ENCODE measurements at regions not wholly inside any gene's neighbourhood (a gene's known extent, or its start where the extent isn't known, plus 50 kb on each side); places are given as distances from the start of the nearest gene placed in this dataset.

DNA sequence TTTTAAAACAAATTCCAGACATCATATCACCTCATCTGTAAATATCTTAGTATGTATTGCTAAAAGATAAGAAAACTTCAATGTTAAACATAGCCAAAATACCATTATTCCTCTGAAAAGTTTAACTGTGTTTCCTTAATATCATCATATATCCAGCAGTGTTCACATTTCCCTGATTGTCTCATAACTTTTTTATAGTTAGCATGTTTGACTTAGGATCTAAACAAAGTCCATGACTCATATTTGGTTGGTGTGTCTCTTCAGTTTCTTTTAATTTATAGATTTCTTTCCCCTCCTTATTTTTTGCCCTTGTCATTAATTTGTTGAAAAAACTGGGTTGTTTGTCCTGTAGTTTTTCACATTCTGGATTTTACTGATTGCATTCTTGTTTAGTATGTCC lies 163.0 kb downstream of the RPS12 start:
- DNase-seq, result no peak

DNA sequence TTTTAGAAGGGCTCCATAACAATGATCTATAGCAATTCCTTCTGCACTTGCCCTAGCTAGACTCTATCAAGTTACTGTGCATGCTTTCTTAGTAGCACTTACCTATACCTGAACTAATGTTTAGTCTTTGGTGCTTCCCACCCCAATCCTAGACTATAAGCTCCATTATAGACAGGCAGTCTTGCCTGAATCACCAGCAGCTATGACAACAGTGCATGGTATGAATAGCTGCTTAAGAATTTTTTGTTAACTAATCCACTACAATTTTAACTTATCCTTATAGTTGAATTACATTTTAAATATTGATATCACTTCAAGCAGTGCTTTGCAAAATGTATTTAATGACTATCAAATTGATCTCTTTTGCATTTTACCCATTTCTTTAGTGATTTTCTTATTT lies 164.3 kb downstream of the RPS12 start:
- DNase-seq, result no peak

DNA sequence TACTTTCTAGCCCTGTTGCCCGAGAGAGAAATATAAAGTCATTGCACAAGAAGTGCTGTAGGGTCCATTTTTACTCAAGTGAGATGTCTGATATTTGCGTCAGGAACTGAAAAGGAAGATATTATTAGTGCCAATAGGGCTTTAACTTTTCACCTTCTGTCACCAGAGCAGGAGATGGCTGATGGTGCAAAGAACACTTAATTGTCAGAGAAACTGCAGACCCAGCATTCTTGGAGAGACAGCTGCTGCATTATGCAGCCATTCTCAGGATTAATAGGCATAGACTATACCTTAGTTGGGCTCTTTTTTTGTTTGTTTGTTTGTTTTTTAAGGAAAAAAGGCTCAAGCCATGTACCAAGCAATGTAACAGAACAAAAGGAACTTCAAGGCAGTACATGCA lies 179.4 kb downstream of the RPS12 start:
- no peak for DNase-seq

DNA sequence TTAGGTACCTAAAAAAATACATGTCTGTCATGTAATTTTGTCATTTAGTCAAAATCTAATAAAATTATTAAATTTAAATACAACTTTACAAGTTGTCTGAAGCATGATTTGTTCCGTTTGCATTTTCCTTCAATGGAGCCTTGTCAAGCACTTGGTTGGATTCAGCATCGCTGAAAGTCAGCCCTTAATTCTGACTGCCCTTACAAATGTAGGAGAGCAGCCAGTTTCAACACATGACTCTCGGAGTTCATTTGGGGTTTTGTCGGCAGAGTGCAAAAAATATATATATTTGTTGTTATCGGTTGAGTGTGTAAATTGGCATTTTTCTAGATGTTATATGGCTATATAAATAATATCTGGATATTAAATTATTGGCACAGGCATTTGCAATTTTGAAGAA lies 180.6 kb downstream of the RPS12 start:
- no peak for DNase-seq

DNA sequence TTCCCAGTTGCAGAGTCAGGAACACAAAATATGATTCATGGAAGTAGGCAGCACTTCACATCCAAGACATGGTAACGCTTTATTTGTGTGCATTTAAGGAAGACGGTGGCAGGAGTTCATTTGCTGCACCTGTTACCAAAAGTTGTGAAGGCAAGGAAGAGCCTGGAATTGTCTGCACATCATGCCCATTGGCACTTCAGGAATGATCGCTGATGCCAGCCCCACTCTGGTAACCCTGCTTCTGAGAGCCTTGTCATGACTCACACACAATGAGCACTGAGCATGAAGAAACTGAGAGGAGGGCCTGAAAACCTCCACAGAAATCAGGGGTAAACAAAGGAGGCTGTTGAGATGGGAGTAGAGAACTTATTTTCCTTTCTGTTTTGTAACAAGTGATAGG lies 181.1 kb downstream of the RPS12 start:
- no peak for DNase-seq

- DNase-seq, result no peak
These were observed 184.0 kb downstream of the RPS12 start for GRCh38 chr6:132998418-132998817.

DNA sequence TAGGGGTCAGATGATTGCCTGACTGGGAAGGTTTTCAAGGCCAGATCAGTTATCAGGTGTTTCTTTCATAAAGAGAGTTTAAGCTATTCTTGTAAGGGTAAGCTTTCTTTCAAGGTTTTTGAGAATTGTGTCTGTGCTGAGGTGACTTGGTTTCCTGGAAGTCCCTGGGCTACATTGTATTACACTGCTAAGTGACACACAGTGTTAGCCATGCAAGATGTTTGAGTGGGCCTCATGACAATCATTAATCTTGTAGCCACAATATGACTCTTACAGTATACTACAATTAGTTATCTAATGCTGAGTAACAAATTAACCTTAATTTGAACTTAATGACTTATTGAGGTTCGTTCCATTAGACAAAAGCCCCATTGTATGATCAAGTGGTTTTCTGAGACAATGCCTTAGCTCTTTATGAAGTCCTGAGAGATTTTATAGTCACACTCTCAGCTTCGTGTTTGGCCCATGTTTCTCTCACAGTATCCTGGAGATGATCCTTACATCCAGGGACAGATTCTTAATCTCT lies 186.7 kb downstream of the RPS12 start:
- no peak for DNase-seq

- no peak for DNase-seq
These were observed 190.0 kb downstream of the RPS12 start for GRCh38 chr6:133004304-133004884.

DNA sequence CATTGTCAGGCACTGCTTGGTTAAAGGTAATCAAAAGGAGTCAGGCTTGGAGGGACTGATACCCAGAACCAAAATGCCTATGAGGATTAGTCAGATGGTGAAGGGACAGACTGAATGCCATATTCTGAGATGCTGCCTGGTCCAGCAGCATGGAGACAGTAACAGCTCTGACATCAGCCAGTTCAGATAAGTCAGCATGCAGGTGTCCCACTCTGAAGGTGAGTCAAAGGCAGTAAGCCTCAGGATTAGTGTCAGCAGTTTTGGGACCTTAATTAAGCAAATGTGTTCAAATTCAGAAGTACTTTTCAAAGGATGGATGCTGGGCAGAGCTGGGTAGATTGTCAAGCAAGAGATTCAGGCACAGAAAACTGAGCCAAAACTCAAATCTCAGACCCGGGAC lies 198.4 kb downstream of the RPS12 start:
- no peak for DNase-seq

DNA sequence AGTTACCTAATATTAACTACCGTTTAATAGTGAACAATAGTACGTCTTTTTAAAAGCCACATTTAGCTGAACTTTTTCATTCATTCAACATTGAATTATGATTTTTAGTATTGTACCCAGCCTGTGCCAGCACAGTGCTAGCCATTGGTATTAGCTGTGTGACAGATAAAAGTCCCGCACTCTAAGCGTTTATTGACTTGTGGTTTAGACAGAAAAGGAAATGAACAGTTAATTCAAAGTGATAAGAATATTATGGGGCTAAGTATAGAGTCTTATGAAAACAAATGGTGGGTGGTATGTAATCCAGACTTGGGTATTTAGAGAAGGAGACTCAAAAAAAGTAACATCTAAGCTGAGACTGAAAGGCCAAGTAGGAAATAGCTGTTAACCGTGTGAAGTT lies 202.3 kb downstream of the RPS12 start:
- DNase-seq, result no peak

GRCh38 chr6:133017581-133017980 lies 203.2 kb downstream of the RPS12 start:
- DNase-seq, result no peak

- DNase-seq, result no peak
These were observed 212.3 kb downstream of the RPS12 start for GRCh38 chr6:133026705-133027104.

- DNase-seq, result no peak
These were observed 207.9 kb upstream of the EYA4 start for GRCh38 chr6:133033263-133033662.

DNA sequence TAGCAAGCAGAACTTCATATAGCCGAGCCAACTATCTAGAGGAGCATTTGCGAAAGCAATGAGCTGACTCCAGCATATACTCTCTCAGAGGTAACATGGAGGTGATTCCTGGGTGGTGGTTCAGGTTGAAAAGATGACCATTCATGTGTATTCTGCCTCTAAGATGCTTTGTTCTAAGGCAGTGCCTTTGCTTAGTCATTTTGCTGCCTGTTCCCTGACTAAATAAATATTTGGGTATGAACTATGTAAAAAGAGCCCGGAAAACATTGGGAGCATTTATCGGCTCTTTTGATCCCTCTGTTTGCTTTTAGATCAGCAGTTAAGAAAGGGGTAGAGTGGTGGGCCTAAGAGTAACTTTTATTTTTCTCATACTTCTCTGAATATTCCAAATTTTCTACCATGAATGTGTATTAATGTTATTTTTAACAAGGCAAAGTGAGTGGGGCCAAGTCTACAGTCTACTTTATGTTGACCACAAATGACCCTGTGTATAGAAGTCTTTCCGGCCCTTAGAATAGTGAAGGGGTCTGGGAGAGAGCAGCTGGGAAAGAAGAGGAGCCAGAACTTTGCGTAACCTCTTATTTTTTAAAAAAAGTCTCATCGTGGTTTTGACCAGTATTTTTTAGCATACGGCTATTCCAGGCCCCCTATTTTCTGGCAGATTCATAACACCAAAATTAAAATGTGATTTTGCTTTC lies 206.5 kb upstream of the EYA4 start:
- no peak for DNase-seq

- no peak for DNase-seq
These were observed 200.9 kb upstream of the EYA4 start for GRCh38 chr6:133040094-133040802.

DNA sequence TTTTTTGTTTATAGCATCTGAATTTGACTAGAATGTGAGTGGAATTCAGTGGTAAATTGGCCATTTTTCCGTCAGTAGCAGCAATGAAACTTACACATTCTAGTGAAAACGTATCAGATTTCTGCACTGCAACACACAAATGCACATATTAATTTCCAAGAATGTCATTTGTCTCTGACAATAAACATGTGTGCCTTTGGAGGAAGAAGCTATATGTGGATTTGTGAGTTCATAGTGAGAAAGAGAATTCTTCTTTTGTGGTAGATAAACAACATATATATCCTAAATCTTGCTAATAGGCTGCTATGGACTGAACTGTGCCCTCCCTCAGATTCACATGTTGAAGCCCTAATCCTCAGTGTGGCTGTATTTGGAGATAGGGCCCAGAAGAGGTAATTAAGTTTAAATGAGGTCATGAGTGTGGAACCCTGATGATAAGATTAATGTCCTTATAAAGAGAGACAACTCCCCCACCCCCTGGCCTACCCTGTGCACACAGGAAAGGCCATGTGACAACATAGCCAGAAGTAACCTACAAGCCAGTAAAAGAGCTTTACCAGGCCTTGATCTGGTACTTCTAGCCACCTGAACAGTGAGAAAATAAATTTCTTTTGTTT lies 200.2 kb upstream of the EYA4 start:
- DNase-seq, result no peak

DNA sequence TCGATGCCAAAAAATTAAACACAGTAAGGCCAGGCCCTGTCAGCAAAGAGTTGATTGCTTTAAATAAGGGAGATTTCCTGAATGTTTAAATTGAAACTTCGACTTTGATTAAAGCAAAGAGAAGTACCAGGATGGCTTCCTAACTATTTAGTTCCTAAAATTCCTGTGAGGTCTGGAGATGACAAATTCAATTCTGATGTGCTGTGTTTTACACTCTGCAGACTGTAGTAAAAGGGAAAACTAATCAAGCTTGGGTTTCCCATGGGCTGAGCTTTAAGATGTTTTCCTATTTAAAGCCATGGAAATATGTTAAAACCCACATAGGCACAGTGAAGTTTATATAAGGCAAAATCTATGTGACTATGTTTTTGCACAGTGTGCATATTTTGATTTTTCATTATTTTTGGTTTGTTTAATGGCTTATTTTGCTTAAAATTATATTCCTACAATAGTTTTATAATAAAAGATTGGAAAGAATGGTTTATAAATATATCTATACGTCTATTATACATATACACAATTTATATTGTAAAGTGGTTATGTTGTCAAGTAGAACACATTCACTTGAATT lies 198.5 kb upstream of the EYA4 start:
- DNase-seq, result no peak

DNA sequence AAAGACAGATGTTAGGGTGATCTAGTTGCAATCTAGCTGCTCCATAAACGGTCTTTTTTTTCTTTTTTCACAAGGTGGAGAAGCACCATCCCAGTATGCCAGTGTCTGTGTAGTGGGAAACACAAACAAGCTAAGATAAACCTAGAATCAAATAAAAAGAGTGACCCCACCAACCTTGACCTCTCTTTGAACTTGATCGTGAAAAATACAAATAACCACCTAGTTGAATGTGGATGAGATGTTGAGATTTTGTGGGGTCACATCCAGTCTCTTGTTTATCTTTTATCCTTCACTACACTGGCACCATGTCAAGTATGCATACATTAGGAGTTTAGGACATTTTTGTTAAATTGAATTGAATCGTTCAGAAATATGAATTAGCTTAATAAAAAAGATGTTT lies 194.6 kb upstream of the EYA4 start:
- no peak for DNase-seq

GRCh38 chr6:133047065-133047665 lies 194.0 kb upstream of the EYA4 start:
- no peak for DNase-seq

- no peak for DNase-seq
These were observed 193.5 kb upstream of the EYA4 start for GRCh38 chr6:133047706-133048105.

DNA sequence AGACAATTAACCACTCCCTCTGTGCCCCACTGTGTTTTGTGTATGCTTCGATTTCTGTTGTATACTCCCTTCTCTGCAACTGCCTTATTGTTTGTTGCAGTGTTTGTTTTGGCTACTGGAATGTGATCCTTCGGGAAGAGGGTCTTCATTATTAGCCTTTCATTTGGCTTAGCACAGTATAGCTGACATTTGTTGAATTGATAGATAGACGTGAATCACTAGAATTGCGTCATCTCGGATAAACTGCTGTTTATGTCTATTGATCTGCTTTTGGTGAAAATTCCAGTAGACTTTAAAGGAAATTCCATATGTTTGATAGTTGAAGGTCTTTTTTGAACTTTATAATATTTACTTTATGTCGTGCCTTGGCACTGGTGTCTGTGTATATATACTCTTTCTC lies 189.9 kb upstream of the EYA4 start:
- DNase-seq, result no peak

DNA sequence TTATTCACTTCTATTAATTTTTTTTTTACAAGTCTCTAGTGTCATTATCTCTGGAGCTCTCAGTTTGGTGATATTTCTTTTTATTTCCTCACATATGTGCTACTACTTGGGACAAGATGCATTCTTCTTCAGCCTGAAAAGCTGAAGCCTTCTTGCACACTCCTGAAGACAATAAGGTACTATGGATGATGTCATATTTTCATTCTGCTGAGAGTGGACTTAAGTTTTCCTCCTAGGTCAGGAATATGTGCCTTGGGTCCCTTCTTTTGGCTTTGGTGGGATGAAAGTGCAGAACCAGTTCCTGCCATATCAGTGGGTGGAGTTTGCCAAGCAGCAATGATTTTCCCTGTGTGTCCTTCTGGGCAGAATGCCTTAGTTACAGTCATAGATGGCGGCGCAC lies 188.7 kb upstream of the EYA4 start:
- DNase-seq, result no peak

DNA sequence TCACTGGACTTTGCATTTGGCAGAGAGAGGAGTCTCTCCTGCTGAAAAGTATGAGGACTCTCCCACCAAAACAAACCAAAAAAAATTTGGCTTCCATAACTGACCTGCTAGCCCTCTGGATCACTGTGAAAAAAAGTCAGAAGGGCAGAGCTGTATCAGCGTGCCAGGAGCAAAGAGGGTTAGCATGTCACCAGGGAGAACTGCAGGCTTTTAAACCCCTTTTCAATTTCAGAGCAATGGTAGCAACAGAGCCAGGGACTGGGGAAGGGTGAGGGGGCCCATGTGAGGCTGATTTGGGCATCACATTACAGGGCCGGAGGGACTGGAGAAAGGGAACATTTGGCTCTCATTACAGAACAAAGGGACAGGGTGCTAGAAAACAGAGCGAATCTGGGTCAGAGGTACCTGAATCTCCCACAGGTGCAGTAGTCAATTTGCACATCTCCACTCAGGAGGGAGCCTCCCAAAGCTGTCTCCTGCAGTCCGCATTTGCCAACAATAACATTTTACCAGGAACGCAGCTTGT lies 185.7 kb upstream of the EYA4 start:
- DNase-seq, result no peak

All from bone marrow (tissue), 2 donors.